Neutrophil (primary cell): ENCODE measurements at regions not wholly inside any gene's neighbourhood (a gene's known extent, or its start where the extent isn't known, plus 50 kb on each side); places are given as distances from the start of the nearest gene placed in this dataset.

Experiments used
- H3K27ac ChIP-seq: fragments of 200-600 bp; sonication (generic); 2 replicates; pipeline ENCODE4 v1.5.1; 2016; ENCODE audit warnings: mild to moderate bottlenecking, moderate library complexity
- H3K27me3 ChIP-seq: fragments of 200-600 bp; sonication (generic); 2 replicates; pipeline ENCODE4 v1.6.0; 2016; ENCODE audit warnings: mild to moderate bottlenecking
- H3K36me3 ChIP-seq: fragments of 200-600 bp; sonication (generic); 2 replicates; pipeline ENCODE4 v1.5.1; 2017
- H3K4me1 ChIP-seq, 2 experiments: fragments of 200-600 bp in 1 of 2; sonication (generic) in 1 of 2; 1 replicate in 1 of 2; 2 replicates in 1 of 2; pipeline versions ENCODE4 v1.5.1 to v1.6.1; 2013 to 2016; ENCODE audit warnings: low read depth in 1 of 2, low read length in 1 of 2, mild to moderate bottlenecking in 1 of 2, moderate library complexity in 1 of 2; ENCODE audit not compliant: control insufficient read depth in 1 of 2, insufficient read depth in 1 of 2
- H3K4me3 ChIP-seq, 2 experiments: fragments of 200-600 bp in 1 of 2; sonication (generic) in 1 of 2; 1 replicate in 1 of 2; 2 replicates in 1 of 2; pipeline ENCODE4 v1.5.1; 2013 to 2016; ENCODE audit warnings: low read depth in 1 of 2, low read length in 1 of 2, mild to moderate bottlenecking in 1 of 2, moderate library complexity in 1 of 2
- H3K9me3 ChIP-seq: fragments of 200-600 bp; sonication (generic); 2 replicates; pipeline ENCODE4 v1.5.1; 2016
- TF ChIP-seq, protein P1 (sequence below): fragments of 200-600 bp; sonication (generic); IDR thresholded peaks from 2 replicates; pipeline ENCODE4 v1.5.1; 2016; ENCODE audit warnings: antibody characterized with exemption

DNA sequence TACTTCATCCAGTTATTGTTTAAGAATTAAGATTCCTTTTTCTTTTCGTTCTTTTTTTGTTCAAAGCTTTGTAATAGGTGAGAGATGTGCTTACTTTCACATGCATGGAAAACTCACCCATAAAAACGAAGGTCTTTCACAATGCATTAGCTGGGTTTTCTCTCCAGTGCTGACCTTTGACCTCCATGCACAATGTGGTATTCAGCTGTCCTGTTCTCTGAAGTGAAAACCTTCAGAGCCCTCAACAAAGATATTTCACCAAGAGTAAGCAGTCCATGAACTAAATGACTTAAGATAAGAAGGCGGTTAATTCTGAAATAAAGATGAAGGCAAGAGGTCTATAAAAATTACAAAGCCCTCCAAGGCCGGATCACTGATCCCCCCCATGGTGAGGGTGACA, 77.1 kb upstream of the IPO9 start:
- Histone ChIP-seq H3K27me3 (no peaks in the 10 kb centered on the region), H3K9me3 (no peaks in the 10 kb centered on the region), H3K36me3 (no peaks in the 10 kb centered on the region), H3K27ac (no peak overlapping the region), H3K4me1 (no peaks in the 10 kb centered on the region), H3K4me3 (no peak overlapping the region)
- TF ChIP-seq, protein P1, sequence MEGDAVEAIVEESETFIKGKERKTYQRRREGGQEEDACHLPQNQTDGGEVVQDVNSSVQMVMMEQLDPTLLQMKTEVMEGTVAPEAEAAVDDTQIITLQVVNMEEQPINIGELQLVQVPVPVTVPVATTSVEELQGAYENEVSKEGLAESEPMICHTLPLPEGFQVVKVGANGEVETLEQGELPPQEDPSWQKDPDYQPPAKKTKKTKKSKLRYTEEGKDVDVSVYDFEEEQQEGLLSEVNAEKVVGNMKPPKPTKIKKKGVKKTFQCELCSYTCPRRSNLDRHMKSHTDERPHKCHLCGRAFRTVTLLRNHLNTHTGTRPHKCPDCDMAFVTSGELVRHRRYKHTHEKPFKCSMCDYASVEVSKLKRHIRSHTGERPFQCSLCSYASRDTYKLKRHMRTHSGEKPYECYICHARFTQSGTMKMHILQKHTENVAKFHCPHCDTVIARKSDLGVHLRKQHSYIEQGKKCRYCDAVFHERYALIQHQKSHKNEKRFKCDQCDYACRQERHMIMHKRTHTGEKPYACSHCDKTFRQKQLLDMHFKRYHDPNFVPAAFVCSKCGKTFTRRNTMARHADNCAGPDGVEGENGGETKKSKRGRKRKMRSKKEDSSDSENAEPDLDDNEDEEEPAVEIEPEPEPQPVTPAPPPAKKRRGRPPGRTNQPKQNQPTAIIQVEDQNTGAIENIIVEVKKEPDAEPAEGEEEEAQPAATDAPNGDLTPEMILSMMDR = no peak

DNA sequence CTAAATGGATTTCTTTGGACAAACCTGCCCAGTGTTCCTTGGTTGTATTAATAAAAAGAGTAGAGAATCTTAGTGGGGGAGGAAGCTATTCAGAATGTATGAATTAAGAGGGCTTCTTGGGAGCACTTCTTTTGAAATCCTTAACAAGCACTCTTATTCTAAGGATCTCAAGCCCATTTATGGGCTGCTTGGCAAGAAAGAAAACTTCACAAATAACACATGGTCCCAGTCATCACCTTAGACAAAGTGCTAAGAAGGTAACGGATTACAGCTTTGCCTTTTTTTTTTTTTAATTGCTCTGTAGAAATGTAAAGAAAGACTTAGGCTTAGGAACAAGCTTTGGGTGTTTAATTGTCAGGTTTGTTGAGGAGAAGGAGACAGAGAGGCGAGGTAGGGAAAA, 76.6 kb upstream of the IPO9 start:
- TF ChIP-seq, protein P1 = no peak
- Histone ChIP-seq H3K27me3 (no peaks in the 10 kb centered on the region), H3K4me1 (no peaks in the 10 kb centered on the region), H3K9me3 (no peaks in the 10 kb centered on the region), H3K36me3 (no peaks in the 10 kb centered on the region), H3K4me3 (no peak overlapping the region), H3K27ac (no peak overlapping the region)

DNA sequence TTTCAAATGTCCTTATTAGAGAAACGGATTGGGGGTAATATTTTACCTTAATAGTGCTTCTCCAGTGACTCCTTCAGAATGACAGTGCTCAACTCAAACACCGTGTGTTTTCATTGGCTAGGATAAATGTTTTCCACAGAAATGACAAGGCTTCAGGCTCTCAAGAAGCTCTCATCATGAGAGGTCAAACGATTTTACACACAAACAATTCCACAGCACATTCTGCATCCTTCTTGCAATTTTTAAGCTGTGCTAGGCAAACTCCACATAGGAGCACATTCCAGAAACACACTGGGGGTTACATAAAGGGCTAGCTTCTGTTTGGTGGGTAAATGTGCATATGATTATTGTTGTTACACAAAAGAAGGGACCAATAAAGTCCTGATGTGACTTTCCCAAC, 75.5 kb upstream of the IPO9 start:
- H3K4me1 ChIP-seq = no peaks in the 10 kb centered on the region
- no peak overlapping the region for H3K27ac ChIP-seq
- H3K4me3 ChIP-seq = no peak overlapping the region
- TF ChIP-seq, protein P1 = no peak
- H3K9me3 ChIP-seq = no peaks in the 10 kb centered on the region
- no peaks in the 10 kb centered on the region for H3K36me3 ChIP-seq
- H3K27me3 ChIP-seq = no peaks in the 10 kb centered on the region

DNA sequence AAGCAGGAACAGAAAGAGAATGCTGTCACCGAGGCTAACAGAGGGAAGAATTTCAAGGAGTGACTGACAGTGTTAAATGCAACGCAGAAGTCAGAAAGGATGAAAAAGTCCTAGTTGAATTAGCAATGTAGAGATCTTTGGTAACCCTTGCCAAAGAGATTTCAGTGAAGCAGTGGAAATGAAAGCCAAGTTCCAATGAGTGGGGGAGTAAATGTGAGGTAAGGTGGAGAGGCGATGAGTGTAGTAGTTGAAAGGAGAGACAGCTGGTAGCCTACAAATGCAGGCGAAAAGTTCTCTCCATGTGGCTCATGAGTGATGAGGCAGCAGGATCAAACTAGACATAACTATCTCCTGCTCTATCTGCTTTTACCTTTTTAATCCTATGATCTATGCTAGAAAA, 74.6 kb upstream of the IPO9 start:
- no peak overlapping the region for H3K4me3 ChIP-seq
- no peaks in the 10 kb centered on the region for H3K36me3 ChIP-seq
- H3K4me1 ChIP-seq = no peaks in the 10 kb centered on the region
- H3K9me3 ChIP-seq = no peaks in the 10 kb centered on the region
- no peak overlapping the region for H3K27ac ChIP-seq
- TF ChIP-seq, protein P1 = no peak
- no peaks in the 10 kb centered on the region for H3K27me3 ChIP-seq

DNA sequence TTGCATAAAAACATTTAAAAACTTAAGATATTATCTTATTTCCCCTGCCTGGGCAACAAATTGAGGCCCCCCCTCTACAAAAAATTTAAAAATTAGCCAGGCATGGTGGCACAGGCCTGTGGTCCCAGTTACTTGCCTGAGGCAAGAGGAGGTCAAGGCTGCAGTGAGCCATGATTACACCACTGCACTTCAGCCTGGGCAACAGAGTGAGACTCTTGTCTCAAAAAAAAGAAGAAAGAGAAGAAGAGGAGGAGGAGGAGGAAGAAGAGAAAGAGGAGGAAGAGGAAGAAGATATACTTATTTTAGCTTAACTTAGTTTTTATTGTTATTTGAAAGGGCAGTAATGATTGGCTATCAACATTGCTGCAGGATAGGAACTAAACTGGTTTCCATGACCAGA, 73.8 kb upstream of the IPO9 start:
- Histone ChIP-seq H3K36me3 (no peaks in the 10 kb centered on the region), H3K9me3 (no peaks in the 10 kb centered on the region), H3K27ac (no peak overlapping the region), H3K4me3 (no peak overlapping the region), H3K27me3 (no peaks in the 10 kb centered on the region), H3K4me1 (no peaks in the 10 kb centered on the region)
- TF ChIP-seq, protein P1 = no peak

DNA sequence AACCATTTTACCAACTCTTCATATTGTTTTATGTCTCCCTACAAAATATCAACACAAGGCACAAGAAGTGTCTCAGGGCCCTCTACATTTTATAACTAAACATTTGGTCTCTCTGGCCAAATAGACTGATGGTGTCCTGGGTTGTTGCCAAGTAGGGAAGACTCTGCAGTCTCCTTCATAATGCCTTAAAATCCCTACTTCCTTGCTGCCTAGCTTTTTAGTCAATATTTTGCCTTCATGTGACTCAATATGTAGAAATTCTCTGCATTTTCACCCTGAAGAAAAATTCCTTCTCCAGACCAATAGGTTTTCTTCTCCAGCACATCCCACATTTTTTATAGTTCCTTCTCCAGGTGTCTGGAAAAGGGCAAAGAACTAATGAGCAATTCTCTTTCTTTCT, 72.6 kb upstream of the IPO9 start:
- TF ChIP-seq, protein P1 = no peak
- H3K4me3 ChIP-seq = no peak overlapping the region
- no peak overlapping the region for H3K27ac ChIP-seq
- no peaks in the 10 kb centered on the region for H3K27me3 ChIP-seq
- no peaks in the 10 kb centered on the region for H3K36me3 ChIP-seq
- H3K4me1 ChIP-seq = no peaks in the 10 kb centered on the region
- H3K9me3 ChIP-seq = no peaks in the 10 kb centered on the region
